Panc1 (cell line): ENCODE measurements at regions not wholly inside any gene's neighbourhood (a gene's known extent, or its start where the extent isn't known, plus 50 kb on each side); places are given as distances from the start of the nearest gene placed in this dataset.

Source experiments
- ATAC-seq: fragments of 200-7000 bp; cut with Tn5 transposase; 2 replicates; pipeline ENCODE4 v1.9.1; 2020; ENCODE audit warnings: mild to moderate bottlenecking, moderate library complexity
- BruUV-seq: library from RNA; stranded (reverse); fragments of 400-500 nt; replicated peaks from 2 replicates; lab custom pipeline; 2021; lab: Mats Ljungman, UMichigan
- CTCF ChIA-PET: fragments of 300-600 bp; sonication (Branson Sonifier 250); formaldehyde crosslinking; loops from one replicate; lab custom pipeline; 2022; ENCODE audit warnings: antibody characterized with exemption; lab: Charles Lee
- POLR2A ChIA-PET: fragments of 300-600 bp; sonication (Branson Sonifier 250); formaldehyde crosslinking; loops from one replicate; lab custom pipeline; 2022; ENCODE audit warnings: antibody characterized with exemption; lab: Charles Lee
- DNase-seq: peaks from one replicate; pipeline ENCODE4 v3.0.0-alpha.2; 2010; ENCODE audit warnings: low read depth, low spot score
- H3K27ac ChIP-seq: 2 replicates; pipeline ENCODE4 v1.5.1; 2011; ENCODE audit warnings: mild to moderate bottlenecking, low read length, inconsistent platforms
- H3K27me3 ChIP-seq: fragments of 200-500 bp; sonication (Bioruptor generic); 2 replicates; pipeline ENCODE4 v1.6.0; 2014; ENCODE audit warnings: low read length, inconsistent platforms; ENCODE audit not compliant: control insufficient read depth, insufficient read depth
- H3K36me3 ChIP-seq: fragments of 200-500 bp; sonication (Bioruptor generic); 2 replicates; pipeline ENCODE4 v1.5.1; 2014; ENCODE audit warnings: inconsistent platforms, mild to moderate bottlenecking, low read length, moderate library complexity; ENCODE audit not compliant: control insufficient read depth, insufficient read depth
- H3K4me1 ChIP-seq: 2 replicates; pipeline ENCODE4 v1.5.1; 2011; ENCODE audit warnings: inconsistent platforms, mild to moderate bottlenecking, low read length, moderate library complexity; ENCODE audit not compliant: control insufficient read depth, insufficient read depth
- H3K4me3 ChIP-seq, 2 experiments: 2 replicates each; pipeline ENCODE4 v1.5.1; 2011 to 2012; ENCODE audit warnings: low read depth in 2 of 2, low read length in 2 of 2, mild to moderate bottlenecking in 2 of 2, inconsistent platforms in 1 of 2, moderate library complexity in 1 of 2
- H3K9me3 ChIP-seq: fragments of 200-500 bp; sonication (Bioruptor generic); 2 replicates; pipeline ENCODE4 v1.5.1; 2014; ENCODE audit warnings: low read depth, mild to moderate bottlenecking, inconsistent platforms, low read length, moderate library complexity; ENCODE audit not compliant: control insufficient read depth, insufficient read depth
- POLR2AphosphoS5 ChIP-seq: IDR thresholded peaks from 2 replicates; pipeline ENCODE4 v1.6.1; 2012; ENCODE audit warnings: mild to moderate bottlenecking, low read depth, low read length, moderate library complexity
- SIN3A ChIP-seq: IDR thresholded peaks from 2 replicates; pipeline ENCODE4 v1.6.1; 2012; ENCODE audit warnings: low read depth, mild to moderate bottlenecking, low read length, moderate library complexity, borderline replicate concordance; ENCODE audit not compliant: insufficient read depth
- TCF7L2 ChIP-seq: IDR thresholded peaks from 2 replicates; pipeline ENCODE4 v1.6.1; 2011; ENCODE audit warnings: mild to moderate bottlenecking, low read depth, low read length, inconsistent platforms
- in situ Hi-C: cut with HindIII; loops from 2 replicates; pipeline ENCODE4 v1.10.0; 2016; ENCODE audit warnings: low sequenced_read_pairs, low pct_unique_long_range_greater_than_20kb
- intact Hi-C: fragments of 100-400 bp; cut with micrococcal nuclease; formaldehyde crosslinking; loops from one replicate; pipeline ENCODE4 v1.10.0; 2022; ENCODE audit not compliant: unreplicated experiment
- TF ChIP-seq, protein P1 (sequence below): fragments of 450-650 bp; IDR thresholded peaks from 2 replicates; pipeline ENCODE4 v1.5.1; 2017; ENCODE audit warnings: mild to moderate bottlenecking
- TF ChIP-seq, protein P2 (sequence below), 2 experiments: IDR thresholded peaks; 2 replicates each; pipeline ENCODE4 v1.6.1; 2011 to 2012; ENCODE audit warnings: low read depth in 2 of 2, control low read depth in 1 of 2, low read length in 1 of 2, mild to moderate bottlenecking in 1 of 2, moderate library complexity in 1 of 2; ENCODE audit not compliant: insufficient read depth in 1 of 2

DNA sequence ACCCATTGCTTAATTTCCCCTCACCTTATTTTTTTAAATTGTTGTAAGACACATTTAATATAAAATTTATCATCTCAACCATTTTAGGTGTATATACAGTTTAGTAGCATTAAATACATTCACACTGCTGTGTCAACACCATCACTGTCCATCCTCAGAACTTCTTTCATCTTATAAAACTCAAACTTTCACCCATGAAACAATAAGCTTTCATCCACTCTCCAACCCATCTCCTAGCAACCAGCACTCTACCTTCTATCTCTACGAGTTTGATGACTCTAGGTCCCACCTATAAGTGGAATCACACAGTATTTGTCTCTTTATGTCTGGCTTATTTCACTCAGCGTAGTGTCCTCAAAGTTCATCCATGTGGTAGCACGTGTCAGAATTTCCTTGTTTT, 75.5 kb downstream of the TBX3 start:
- DNase-seq (no peak), ATAC-seq (no peak)
- Histone ChIP-seq H3K27ac (no peak overlapping the region), H3K36me3 (no peaks in the 10 kb centered on the region), H3K9me3 (no peaks in the 10 kb centered on the region), H3K4me1 (no peaks in the 10 kb centered on the region), H3K27me3 (no peaks in the 10 kb centered on the region), H3K4me3 (no peak overlapping the region)
- TF ChIP-seq, protein P1, sequence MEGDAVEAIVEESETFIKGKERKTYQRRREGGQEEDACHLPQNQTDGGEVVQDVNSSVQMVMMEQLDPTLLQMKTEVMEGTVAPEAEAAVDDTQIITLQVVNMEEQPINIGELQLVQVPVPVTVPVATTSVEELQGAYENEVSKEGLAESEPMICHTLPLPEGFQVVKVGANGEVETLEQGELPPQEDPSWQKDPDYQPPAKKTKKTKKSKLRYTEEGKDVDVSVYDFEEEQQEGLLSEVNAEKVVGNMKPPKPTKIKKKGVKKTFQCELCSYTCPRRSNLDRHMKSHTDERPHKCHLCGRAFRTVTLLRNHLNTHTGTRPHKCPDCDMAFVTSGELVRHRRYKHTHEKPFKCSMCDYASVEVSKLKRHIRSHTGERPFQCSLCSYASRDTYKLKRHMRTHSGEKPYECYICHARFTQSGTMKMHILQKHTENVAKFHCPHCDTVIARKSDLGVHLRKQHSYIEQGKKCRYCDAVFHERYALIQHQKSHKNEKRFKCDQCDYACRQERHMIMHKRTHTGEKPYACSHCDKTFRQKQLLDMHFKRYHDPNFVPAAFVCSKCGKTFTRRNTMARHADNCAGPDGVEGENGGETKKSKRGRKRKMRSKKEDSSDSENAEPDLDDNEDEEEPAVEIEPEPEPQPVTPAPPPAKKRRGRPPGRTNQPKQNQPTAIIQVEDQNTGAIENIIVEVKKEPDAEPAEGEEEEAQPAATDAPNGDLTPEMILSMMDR, result no peak
- TF ChIP-seq POLR2AphosphoS5 (no peak), TCF7L2 (no peak), SIN3A (no peak)
- TF ChIP-seq, protein P2, sequence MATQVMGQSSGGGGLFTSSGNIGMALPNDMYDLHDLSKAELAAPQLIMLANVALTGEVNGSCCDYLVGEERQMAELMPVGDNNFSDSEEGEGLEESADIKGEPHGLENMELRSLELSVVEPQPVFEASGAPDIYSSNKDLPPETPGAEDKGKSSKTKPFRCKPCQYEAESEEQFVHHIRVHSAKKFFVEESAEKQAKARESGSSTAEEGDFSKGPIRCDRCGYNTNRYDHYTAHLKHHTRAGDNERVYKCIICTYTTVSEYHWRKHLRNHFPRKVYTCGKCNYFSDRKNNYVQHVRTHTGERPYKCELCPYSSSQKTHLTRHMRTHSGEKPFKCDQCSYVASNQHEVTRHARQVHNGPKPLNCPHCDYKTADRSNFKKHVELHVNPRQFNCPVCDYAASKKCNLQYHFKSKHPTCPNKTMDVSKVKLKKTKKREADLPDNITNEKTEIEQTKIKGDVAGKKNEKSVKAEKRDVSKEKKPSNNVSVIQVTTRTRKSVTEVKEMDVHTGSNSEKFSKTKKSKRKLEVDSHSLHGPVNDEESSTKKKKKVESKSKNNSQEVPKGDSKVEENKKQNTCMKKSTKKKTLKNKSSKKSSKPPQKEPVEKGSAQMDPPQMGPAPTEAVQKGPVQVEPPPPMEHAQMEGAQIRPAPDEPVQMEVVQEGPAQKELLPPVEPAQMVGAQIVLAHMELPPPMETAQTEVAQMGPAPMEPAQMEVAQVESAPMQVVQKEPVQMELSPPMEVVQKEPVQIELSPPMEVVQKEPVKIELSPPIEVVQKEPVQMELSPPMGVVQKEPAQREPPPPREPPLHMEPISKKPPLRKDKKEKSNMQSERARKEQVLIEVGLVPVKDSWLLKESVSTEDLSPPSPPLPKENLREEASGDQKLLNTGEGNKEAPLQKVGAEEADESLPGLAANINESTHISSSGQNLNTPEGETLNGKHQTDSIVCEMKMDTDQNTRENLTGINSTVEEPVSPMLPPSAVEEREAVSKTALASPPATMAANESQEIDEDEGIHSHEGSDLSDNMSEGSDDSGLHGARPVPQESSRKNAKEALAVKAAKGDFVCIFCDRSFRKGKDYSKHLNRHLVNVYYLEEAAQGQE (IDR thresholded peaks at IDR 0.05; ENCODE audit: insufficient read depth in 1 of 2, low read depth in 2 of 2, low read length in 1 of 2), result no peak
- intact Hi-C loops, result no loop called here
- CTCF ChIA-PET, result no interaction called here
- POLR2A ChIA-PET, result no interaction called here
- in situ Hi-C loops, result no loop called here
- BruUV-seq, result no TSS peak

DNA sequence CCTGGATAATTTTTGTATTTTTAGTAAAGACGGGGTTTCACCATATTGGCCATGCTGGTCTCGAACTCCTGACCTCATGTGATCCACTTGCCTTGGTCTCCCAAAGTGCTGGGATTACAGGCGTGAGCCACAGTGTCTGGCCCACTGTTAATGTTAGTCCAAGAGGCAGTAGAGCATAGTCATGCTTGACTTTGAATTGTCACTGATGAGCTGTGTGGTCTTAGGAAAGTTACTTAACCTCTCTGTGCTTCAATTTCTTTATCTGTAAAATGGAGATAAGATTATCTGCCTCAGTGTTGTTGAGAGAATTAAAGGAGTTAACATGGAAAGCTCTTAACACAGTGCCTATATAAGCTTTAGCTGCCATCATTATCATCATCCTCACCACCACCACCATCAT, 78.1 kb downstream of the TBX3 start:
- no peaks in the 10 kb centered on the region for H3K27me3 ChIP-seq
- TF ChIP-seq, protein P2 (IDR thresholded peaks at IDR 0.05; ENCODE audit: insufficient read depth in 1 of 2, low read depth in 2 of 2, low read length in 1 of 2), result no peak
- TF ChIP-seq, protein P1, result no peak
- no peak for TF ChIP-seq POLR2AphosphoS5
- TF ChIP-seq SIN3A, result no peak
- TF ChIP-seq TCF7L2, result no peak
- no peaks in the 10 kb centered on the region for H3K36me3 ChIP-seq
- H3K4me3 ChIP-seq, result no peak overlapping the region
- no TSS peak for BruUV-seq
- POLR2A ChIA-PET, result no interaction called here
- intact Hi-C loops (no loop called here), in situ Hi-C loops (no loop called here)
- DNase-seq (no peak), ATAC-seq (no peak)
- no peaks in the 10 kb centered on the region for H3K4me1 ChIP-seq
- H3K9me3 ChIP-seq, result no peaks in the 10 kb centered on the region
- H3K27ac ChIP-seq, result no peak overlapping the region
- CTCF ChIA-PET, result no interaction called here
